MM.1S (cell line): ENCODE measurements at regions not wholly inside any gene's neighbourhood (a gene's known extent, or its start where the extent isn't known, plus 50 kb on each side); places are given as distances from the start of the nearest gene placed in this dataset.

Experiments
- DNase-seq: peaks from one replicate; pipeline ENCODE4 v3.0.0-alpha.2; 2015
- H2AFZ ChIP-seq: fragments of 300-600 bp; sonication (generic); 2 replicates; pipeline ENCODE4 v1.6.0; 2016; ENCODE audit warnings: antibody characterized with exemption, low read length
- H3F3A ChIP-seq: fragments of 300-600 bp; sonication (generic); 2 replicates; pipeline ENCODE4 v1.6.1; 2016; ENCODE audit warnings: mild to moderate bottlenecking, antibody characterized with exemption, low read length, moderate library complexity, mixed read lengths; ENCODE audit not compliant: insufficient read depth
- H3K27ac ChIP-seq: fragments of 300-600 bp; sonication (generic); 2 replicates; pipeline ENCODE4 v1.5.1; 2016; ENCODE audit warnings: mild to moderate bottlenecking, low read length
- H3K27me3 ChIP-seq: fragments of 300-600 bp; sonication (generic); replicated peaks from 2 replicates; pipeline ENCODE4 v1.6.0; 2016; ENCODE audit warnings: low read length; ENCODE audit not compliant: insufficient read depth
- H3K36me3 ChIP-seq: fragments of 300-600 bp; sonication (generic); replicated peaks from 2 replicates; pipeline ENCODE4 v1.6.1; 2016; ENCODE audit warnings: mild to moderate bottlenecking, low read length, mixed read lengths; ENCODE audit not compliant: insufficient read depth
- H3K4me1 ChIP-seq: fragments of 300-600 bp; sonication (generic); 2 replicates; pipeline ENCODE4 v1.6.1; 2016; ENCODE audit warnings: low read length, mixed read lengths
- H3K4me2 ChIP-seq: fragments of 300-600 bp; sonication (generic); 2 replicates; pipeline ENCODE4 v1.6.0; 2016; ENCODE audit warnings: low read depth, low read length
- H3K4me3 ChIP-seq: fragments of 300-600 bp; sonication (generic); 2 replicates; pipeline ENCODE4 v1.5.1; 2016; ENCODE audit warnings: low read length, mixed read lengths
- H3K79me2 ChIP-seq: fragments of 300-600 bp; sonication (generic); 2 replicates; pipeline ENCODE4 v1.6.1; 2016; ENCODE audit warnings: mixed run types, low read length, mixed read lengths
- H3K9ac ChIP-seq: fragments of 300-600 bp; sonication (generic); 2 replicates; pipeline ENCODE4 v1.6.1; 2016; ENCODE audit warnings: low read length, mixed read lengths
- H3K9me2 ChIP-seq: fragments of 300-600 bp; sonication (generic); replicated peaks from 2 replicates; pipeline ENCODE4 v1.6.1; 2016; ENCODE audit warnings: mild to moderate bottlenecking, low read length, mixed read lengths; ENCODE audit not compliant: insufficient read depth
- H3K9me3 ChIP-seq: fragments of 300-600 bp; sonication (generic); replicated peaks from 2 replicates; pipeline ENCODE4 v1.6.1; 2016; ENCODE audit warnings: mild to moderate bottlenecking, low read length, mixed read lengths; ENCODE audit not compliant: insufficient read depth
- H4K20me1 ChIP-seq: fragments of 300-600 bp; sonication (generic); 2 replicates; pipeline ENCODE4 v1.6.1; 2016; ENCODE audit warnings: mild to moderate bottlenecking, low read length, moderate library complexity, mixed read lengths; ENCODE audit not compliant: insufficient read depth
- EZH2 ChIP-seq: fragments of 300-600 bp; sonication (generic); optimal IDR thresholded peaks from 2 replicates; pipeline ENCODE3; 2017; ENCODE audit warnings: low read depth, mild to moderate bottlenecking, antibody characterized with exemption, low read length, mixed read lengths
- EZH2phosphoT487 ChIP-seq: fragments of 300-600 bp; sonication (generic); IDR thresholded peaks from 2 replicates; pipeline ENCODE4 v1.6.1; 2018; ENCODE audit warnings: antibody characterized with exemption, low read length
- TF ChIP-seq, protein P1 (sequence below): fragments of 300-600 bp; sonication (generic); IDR thresholded peaks from 2 replicates; pipeline ENCODE4 v1.5.1; 2016; ENCODE audit warnings: antibody characterized with exemption, low read length, mixed read lengths

- no peaks in the 10 kb centered on the region for H3F3A ChIP-seq
- H3K9me2 ChIP-seq: no peaks in the 10 kb centered on the region
- H3K9me3 ChIP-seq: no peaks in the 10 kb centered on the region
- H2AFZ ChIP-seq: no peak overlapping the region
- DNase-seq: no peak
- no peak for TF ChIP-seq EZH2
- TF ChIP-seq EZH2phosphoT487: no peak
- TF ChIP-seq, protein P1, sequence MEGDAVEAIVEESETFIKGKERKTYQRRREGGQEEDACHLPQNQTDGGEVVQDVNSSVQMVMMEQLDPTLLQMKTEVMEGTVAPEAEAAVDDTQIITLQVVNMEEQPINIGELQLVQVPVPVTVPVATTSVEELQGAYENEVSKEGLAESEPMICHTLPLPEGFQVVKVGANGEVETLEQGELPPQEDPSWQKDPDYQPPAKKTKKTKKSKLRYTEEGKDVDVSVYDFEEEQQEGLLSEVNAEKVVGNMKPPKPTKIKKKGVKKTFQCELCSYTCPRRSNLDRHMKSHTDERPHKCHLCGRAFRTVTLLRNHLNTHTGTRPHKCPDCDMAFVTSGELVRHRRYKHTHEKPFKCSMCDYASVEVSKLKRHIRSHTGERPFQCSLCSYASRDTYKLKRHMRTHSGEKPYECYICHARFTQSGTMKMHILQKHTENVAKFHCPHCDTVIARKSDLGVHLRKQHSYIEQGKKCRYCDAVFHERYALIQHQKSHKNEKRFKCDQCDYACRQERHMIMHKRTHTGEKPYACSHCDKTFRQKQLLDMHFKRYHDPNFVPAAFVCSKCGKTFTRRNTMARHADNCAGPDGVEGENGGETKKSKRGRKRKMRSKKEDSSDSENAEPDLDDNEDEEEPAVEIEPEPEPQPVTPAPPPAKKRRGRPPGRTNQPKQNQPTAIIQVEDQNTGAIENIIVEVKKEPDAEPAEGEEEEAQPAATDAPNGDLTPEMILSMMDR: no peak
- H3K79me2 ChIP-seq: no peaks in the 10 kb centered on the region
- H3K4me2 ChIP-seq: no peak overlapping the region
- no peak overlapping the region for H3K9ac ChIP-seq
- H3K27me3 ChIP-seq: no peaks in the 10 kb centered on the region
- no peak overlapping the region for H3K27ac ChIP-seq
- H3K4me3 ChIP-seq: no peak overlapping the region
- H3K4me1 ChIP-seq: no peaks in the 10 kb centered on the region
- H3K36me3 ChIP-seq: no peaks in the 10 kb centered on the region
- H4K20me1 ChIP-seq: no peaks in the 10 kb centered on the region
Measured at GRCh38 chr10:10814069-10814468, 203.6 kb upstream of the CELF2 start.

DNA sequence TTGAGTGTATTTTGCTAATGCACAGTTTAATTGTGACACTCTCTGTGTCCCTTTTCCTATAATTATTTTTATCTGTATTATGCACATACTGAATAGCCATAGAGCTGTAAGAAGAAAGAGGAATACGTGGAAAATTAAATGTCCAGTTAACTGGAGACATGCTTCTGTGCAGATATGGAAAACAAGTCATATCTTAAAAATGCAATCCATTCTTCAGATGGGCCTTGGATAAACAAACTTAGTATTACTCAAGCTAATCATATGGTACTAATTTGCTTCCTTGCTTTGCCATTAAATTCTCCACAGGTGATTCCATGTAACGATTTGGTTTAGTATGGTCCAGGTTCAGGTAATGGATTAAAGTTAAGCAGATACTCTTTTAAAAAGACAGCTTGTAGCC is 201.2 kb upstream of the CELF2 start:
- H3K9ac ChIP-seq: no peak overlapping the region
- no peaks in the 10 kb centered on the region for H3K9me2 ChIP-seq
- no peak for DNase-seq
- H3K79me2 ChIP-seq: no peaks in the 10 kb centered on the region
- H4K20me1 ChIP-seq: no peaks in the 10 kb centered on the region
- no peak overlapping the region for H2AFZ ChIP-seq
- H3K27ac ChIP-seq: no peak overlapping the region
- no peaks in the 10 kb centered on the region for H3K36me3 ChIP-seq
- no peaks in the 10 kb centered on the region for H3F3A ChIP-seq
- TF ChIP-seq EZH2phosphoT487: no peak
- TF ChIP-seq EZH2: no peak
- TF ChIP-seq, protein P1: no peak
- H3K4me2 ChIP-seq: no peak overlapping the region
- H3K4me1 ChIP-seq: peaks cover 2% of the 10 kb centered on the region; the same call in 1 of the 2 replicates
- no peaks in the 10 kb centered on the region for H3K9me3 ChIP-seq
- H3K4me3 ChIP-seq: no peak overlapping the region
- no peaks in the 10 kb centered on the region for H3K27me3 ChIP-seq

- Histone ChIP-seq H3F3A (peaks cover 5% of the 10 kb centered on the region), H3K4me3 (no peak overlapping the region), H3K4me1 (peaks cover 9% of the 10 kb centered on the region), H2AFZ (no peak overlapping the region), H3K79me2 (no peaks in the 10 kb centered on the region), H3K9me2 (no peaks in the 10 kb centered on the region), H3K9ac (no peak overlapping the region), H3K27ac (no peak overlapping the region), H3K36me3 (no peaks in the 10 kb centered on the region), H3K9me3 (no peaks in the 10 kb centered on the region), H3K4me2 (no peak overlapping the region), H4K20me1 (no peaks in the 10 kb centered on the region), H3K27me3 (no peaks in the 10 kb centered on the region)
- no peak for DNase-seq
- TF ChIP-seq EZH2phosphoT487: no peak
- no peak for TF ChIP-seq EZH2
- TF ChIP-seq, protein P1: no peak
Measured at GRCh38 chr10:10817609-10818008, 200.1 kb upstream of the CELF2 start.
